NCI-H2196 (cell line): ENCODE measurements at regions not wholly inside any gene's neighbourhood (a gene's known extent, or its start where the extent isn't known, plus 50 kb on each side); places are given as distances from the start of the nearest gene placed in this dataset.
"Not testable (repeated sequence)": the region's sequence is repeated elsewhere in the genome, so short reads cannot be mapped to it uniquely, and the experiment has no call there.

Experiments used
- DNase-seq: peaks from one replicate; lab custom pipeline; 2025; ENCODE audit not compliant: unreplicated experiment; lab: John Stamatoyannopoulos, UW

- no peak for DNase-seq
Observed at GRCh38 chr17:71639865-71640264, 481.0 kb upstream of the SOX9 start.

DNA sequence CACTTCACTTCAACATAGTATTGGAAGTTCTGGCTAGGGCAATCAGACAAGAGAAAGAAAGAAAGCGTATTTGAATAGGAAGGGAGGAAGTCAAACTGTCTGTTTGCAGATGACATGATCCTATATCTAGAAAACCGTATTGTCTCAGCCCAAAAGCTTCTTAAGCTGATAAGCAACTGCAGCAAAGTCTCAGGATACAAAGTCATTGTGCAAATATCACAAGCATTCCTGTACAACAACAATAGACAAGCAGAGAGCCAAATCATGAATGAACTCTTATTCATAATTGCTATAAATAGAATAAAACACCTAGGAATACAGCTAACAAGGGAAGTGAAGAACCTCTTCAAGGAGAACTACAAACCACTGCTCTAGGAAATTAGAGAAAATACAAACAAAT, 473.9 kb upstream of the SOX9 start:
- not testable (repeated sequence) for DNase-seq

DNA sequence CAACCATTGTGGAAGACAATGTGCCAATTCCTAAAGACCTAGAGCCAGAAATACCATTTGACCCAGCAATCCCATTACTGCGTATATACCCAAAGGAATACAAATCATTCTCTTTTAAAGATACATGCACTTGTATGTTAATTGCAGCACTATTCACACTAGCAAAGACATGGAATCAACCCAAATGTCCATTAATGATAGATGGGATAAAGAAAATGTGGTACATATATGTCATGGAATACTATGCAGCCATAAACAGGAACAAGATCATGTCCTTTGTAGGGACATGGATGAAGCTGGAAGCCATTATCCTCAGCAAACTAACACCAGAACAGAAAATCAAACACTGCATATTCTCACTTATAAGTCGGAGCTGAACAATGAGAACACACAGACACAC, 472.5 kb upstream of the SOX9 start:
- DNase-seq = not testable (repeated sequence)

- DNase-seq = no peak
Observed at GRCh38 chr17:71649941-71650350, 470.9 kb upstream of the SOX9 start.

- no peak for DNase-seq
Observed at GRCh38 chr17:71655542-71655941, 465.3 kb upstream of the SOX9 start.

DNA sequence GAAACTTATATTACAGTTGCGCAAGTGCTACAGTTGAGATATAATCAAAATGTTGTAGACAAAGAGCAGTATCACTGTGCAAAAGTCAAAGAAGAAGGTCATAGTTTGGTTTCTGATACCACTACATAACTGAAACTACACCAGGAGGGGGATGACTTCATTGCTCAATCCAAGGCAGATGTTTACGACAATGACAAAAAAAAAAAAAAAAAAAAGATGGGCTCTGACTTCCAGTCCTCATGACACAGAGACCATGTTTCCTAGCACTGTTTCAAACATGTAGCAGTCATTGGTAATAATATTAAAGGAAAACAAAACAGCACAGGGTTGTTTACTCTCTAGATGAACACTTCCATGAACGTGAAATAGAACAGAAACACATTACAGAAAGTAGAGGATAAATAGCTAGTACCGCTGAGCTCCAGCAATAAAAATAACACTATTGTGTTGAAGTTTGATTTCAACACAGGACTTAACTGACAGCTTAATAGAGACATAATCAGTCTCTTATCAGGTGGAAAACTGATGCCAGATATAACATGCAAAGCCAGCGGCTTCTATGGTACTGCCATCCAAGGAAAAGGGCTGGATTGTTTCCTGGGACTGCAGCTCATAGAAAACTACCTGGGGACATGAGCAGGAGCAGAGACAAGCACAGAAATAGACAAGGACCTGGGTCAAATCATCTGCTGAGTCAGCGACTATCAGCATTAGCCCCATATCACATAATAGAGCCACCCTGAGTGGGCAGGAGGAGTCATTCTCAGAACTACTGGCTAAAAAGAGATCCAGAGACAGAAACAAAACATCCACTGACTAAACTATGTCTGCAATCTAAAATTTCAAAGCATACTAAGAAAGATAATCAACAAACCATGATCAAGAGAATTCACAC, 463.6 kb upstream of the SOX9 start:
- no peak for DNase-seq

GRCh38 chr17:71658996-71659395, 461.8 kb upstream of the SOX9 start:
- DNase-seq = no peak

GRCh38 chr17:71664861-71665260, 456.0 kb upstream of the SOX9 start:
- DNase-seq = no peak

GRCh38 chr17:71666047-71666446, 454.8 kb upstream of the SOX9 start:
- no peak for DNase-seq

DNA sequence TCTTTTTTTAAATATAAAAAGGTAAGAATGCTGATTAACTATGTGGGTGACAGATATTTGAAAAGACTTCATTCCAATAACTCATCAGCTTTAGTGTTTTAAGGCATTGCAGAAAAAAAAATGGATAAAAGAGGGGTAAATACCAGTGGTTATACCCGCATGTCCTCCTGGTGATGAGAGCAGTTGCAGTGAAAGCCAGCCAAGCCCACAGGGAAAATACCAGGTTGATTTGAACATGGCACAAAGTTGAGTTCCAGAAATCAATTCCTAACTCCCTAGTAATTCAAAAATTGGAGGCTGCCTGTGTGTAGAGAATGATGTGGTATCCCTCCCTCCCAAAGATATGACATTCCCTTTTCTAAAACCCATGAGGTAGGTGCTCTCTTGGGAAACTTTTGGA, 453.2 kb upstream of the SOX9 start:
- DNase-seq = no peak

- DNase-seq = no peak
Observed at GRCh38 chr17:71668807-71669206, 452.0 kb upstream of the SOX9 start.

- no peak for DNase-seq
Observed at GRCh38 chr17:71677439-71677838, 443.4 kb upstream of the SOX9 start.

DNA sequence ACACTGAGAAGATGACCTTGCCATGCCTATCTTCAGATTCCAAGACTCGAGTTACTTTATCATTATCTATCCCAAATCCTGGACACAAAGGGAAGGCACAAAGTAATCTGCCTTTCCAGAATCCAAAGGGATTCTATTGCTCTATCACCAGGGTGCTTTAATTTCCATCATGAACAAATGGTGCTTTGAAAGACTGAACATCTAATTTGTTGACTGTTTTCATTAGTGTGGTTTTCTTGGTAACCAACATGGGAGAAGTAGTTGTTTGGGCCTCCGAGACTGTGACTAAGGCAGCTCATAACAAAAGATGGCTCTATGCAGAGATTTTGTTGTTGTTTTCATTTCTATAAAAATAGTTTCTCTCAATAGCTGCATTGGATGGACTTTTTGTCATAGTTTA, 441.0 kb upstream of the SOX9 start:
- no peak for DNase-seq

GRCh38 chr17:71681427-71682173, 439.2 kb upstream of the SOX9 start:
- DNase-seq = no peak

DNA sequence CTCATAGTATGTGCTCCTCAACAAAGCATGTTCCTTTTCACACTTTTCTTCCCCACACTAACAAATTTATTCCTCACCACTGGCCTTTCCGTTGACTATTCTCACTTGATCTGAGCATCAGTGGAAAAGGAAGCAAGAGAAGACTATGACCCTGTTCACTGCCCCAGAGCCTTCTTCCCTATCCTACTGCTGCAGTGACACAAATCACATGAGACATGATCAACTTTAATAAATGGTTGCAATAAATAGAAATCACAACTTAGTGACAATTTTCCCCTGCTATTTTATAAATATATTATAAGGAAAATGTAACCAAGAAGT, 438.7 kb upstream of the SOX9 start:
- no peak for DNase-seq

- no peak for DNase-seq
Observed at GRCh38 chr17:71689782-71690181, 431.0 kb upstream of the SOX9 start.

- no peak for DNase-seq
Observed at GRCh38 chr17:71699907-71700306, 420.9 kb upstream of the SOX9 start.

GRCh38 chr17:71703701-71704100, 417.1 kb upstream of the SOX9 start:
- no peak for DNase-seq

DNA sequence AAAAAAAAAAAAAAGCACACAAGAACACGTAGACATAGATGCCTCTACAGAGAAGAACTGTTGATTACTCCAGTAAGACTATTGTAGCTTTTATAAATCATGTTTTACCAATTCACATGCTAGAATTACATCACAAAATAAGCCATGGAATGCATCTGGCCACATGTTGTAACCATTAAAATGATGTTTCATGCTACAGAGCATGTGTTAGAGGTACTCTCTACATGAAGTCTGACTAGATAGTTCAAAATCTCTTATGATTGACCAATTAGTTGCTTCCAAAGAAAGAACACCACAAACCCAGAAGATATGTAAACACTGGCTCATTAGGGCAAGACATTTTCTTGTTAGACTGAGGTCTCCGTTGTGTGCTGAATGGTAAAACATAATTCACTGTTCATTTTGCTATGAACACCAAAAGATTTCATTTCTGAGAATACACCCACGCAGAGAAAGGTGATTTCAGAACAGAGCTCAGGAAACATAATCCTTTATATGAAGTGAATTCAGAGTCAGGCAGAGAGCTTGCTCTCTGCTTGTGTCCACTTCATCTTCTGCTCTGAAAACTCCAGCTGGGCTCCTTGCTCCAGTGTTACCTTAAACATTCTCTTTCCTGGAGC, 411.4 kb upstream of the SOX9 start:
- no peak for DNase-seq

DNA sequence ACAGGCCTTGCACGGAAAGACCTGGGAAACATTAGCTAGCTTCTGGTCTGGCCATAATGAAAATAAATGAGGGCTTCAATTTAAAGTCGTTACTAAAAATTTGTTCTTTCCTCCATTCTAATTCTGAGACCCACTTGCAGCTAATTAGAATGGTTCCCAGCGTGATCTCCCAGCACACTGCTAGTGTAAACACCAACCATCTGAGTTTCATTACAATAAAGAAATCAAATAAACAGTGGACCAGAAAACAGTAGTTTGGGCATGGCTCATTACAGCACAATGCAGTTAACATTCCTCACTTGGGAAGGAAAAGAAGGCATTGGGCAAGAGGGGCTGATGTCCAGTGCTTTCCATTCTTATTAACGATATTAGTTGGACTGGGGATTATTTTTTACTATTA, 410.9 kb upstream of the SOX9 start:
- no peak for DNase-seq

DNA sequence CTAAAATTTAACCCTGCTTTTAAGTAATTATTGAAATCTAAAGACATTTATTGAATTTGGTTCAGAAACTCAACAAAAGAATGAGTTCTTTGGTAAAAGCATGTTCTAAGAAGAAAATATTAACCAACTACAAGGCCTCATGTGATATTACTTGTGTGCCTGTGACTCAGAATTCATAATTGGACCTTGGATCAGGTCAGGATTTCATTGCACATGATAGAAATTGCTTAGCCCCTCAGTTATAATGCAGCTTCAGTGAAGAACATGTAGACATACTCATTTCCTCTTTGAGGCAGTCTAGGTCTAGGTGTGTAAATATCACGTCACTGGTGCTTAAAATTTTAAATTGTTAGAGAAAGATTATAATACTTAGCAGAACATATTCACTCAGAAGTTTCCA, 410.0 kb upstream of the SOX9 start:
- DNase-seq = no peak

DNA sequence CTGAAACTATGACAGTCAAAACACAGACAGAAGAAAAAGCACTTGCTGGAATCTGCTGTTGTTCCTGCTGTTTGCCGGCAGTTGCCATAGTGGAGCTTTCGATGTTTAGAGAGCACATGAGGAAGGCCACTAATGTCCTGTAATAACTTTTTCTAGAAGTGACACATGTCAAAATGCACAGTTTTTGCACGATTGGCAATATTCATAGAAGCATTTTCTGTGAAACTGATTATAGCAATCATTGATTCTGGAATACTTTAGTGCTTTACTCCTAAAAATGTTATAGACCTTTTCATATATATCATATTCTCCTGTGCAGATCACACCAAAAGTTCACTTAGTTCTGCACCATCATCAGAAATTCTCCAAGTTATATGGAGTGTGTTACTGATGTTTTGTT, 407.0 kb upstream of the SOX9 start:
- no peak for DNase-seq
